ENCODE measurements at regions not wholly inside any gene's neighbourhood (a gene's known extent, or its start where the extent isn't known, plus 50 kb on each side); places are given as distances from the start of the nearest gene placed in this dataset.

DNA sequence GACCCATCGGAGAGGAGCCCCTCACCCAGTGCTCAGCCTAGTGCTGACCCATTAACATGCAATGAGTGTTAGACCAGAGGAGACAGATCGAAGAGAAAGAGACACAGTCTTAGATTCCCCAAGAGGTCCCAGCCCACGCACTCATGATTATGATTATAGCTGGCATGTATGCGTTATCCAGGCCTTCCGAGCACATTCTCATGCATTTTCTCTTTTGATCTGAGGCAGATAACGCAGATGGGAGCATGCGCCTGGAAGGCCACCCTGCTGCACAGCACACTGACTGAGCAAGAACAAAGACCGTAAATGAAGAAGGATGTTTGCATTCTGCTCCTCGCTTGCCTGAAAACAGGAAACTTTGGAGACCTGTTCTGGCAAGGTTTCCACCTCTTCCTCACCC is 232.7 kb downstream of the SOX9 start:
- TF ChIP-seq, protein P1, sequence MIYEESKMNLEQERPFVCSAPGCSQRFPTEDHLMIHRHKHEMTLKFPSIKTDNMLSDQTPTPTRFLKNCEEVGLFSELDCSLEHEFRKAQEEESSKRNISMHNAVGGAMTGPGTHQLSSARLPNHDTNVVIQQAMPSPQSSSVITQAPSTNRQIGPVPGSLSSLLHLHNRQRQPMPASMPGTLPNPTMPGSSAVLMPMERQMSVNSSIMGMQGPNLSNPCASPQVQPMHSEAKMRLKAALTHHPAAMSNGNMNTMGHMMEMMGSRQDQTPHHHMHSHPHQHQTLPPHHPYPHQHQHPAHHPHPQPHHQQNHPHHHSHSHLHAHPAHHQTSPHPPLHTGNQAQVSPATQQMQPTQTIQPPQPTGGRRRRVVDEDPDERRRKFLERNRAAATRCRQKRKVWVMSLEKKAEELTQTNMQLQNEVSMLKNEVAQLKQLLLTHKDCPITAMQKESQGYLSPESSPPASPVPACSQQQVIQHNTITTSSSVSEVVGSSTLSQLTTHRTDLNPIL (CRISPR knock-in tag; IDR thresholded peaks at IDR 0.05; ENCODE audit: low read depth): no peak
- TF ChIP-seq TOX (CRISPR knock-in tag; IDR thresholded peaks at IDR 0.05; ENCODE audit: borderline replicate concordance): no peak
